H1 (cell line): ENCODE measurements at regions not wholly inside any gene's neighbourhood (a gene's known extent, or its start where the extent isn't known, plus 50 kb on each side); places are given as distances from the start of the nearest gene placed in this dataset.

Experiments used
- CTCF ChIA-PET: fragments of 300-600 bp; sonication (Branson Sonifier 250); formaldehyde crosslinking; loops from one replicate; lab custom pipeline; 2021; ENCODE audit not compliant: partially characterized antibody; lab: Charles Lee
- POLR2A ChIA-PET: fragments of 300-600 bp; sonication (Branson Sonifier 250); formaldehyde crosslinking; loops from one replicate; lab custom pipeline; 2021; ENCODE audit warnings: inconsistent platforms; ENCODE audit not compliant: partially characterized antibody; lab: Charles Lee
- DNase-seq, 2 experiments: peaks; one replicate each; pipeline versions ENCODE4 v3.0.0 to v3.0.0-alpha.2; 2010 to 2022; ENCODE audit warnings: low spot score in 2 of 2, low read depth in 1 of 2, mixed read lengths in 1 of 2
- FAIRE-seq: peaks from 2 replicates; lab custom pipeline; 2011; peaks lifted over from hg19 to GRCh38; lab: Jason Lieb, UNC
- H2AFZ ChIP-seq: 2 replicates; pipeline ENCODE4 v1.8.1; 2012; ENCODE audit warnings: low read length, inconsistent platforms
- H2AK5ac ChIP-seq: 2 replicates; pipeline ENCODE4 v1.6.1; 2013; ENCODE audit warnings: low read depth, low read length
- H2BK120ac ChIP-seq: replicated peaks from 2 replicates; pipeline ENCODE3; 2013; ENCODE audit warnings: low read depth, low read length, inconsistent platforms
- H2BK12ac ChIP-seq: 2 replicates; pipeline ENCODE4 v1.6.1; 2013; ENCODE audit warnings: low read depth, low read length
- H2BK15ac ChIP-seq: 2 replicates; pipeline ENCODE4 v1.6.1; 2013; ENCODE audit warnings: low read length
- H2BK20ac ChIP-seq: 2 replicates; pipeline ENCODE4 v1.6.1; 2013; ENCODE audit warnings: low read length
- H2BK5ac ChIP-seq: 2 replicates; pipeline ENCODE4 v1.6.1; 2013; ENCODE audit warnings: low read depth, low read length
- H3K14ac ChIP-seq: 2 replicates; pipeline ENCODE4 v1.6.1; 2013; ENCODE audit warnings: inconsistent platforms; ENCODE audit not compliant: insufficient read length
- H3K18ac ChIP-seq: 2 replicates; pipeline ENCODE4 v1.6.1; 2013; ENCODE audit warnings: low read length; ENCODE audit errors: extremely low read depth
- H3K23ac ChIP-seq: 2 replicates; pipeline ENCODE4 v1.6.1; 2013; ENCODE audit warnings: inconsistent platforms; ENCODE audit not compliant: insufficient read length
- H3K23me2 ChIP-seq: 2 replicates; pipeline ENCODE4 v1.6.1; 2013; ENCODE audit warnings: low read depth, low read length
- H3K27ac ChIP-seq: 2 replicates; pipeline ENCODE4 v1.6.1; 2011; ENCODE audit warnings: low read depth, low read length, inconsistent platforms
- H3K27me3 ChIP-seq, 4 experiments: replicated peaks in 1 of 4; 1 replicate in 1 of 4; 2 replicates in 3 of 4; pipeline versions ENCODE4 v1.6.1 to v1.8.1; 2011 to 2013; ENCODE audit warnings: low read length in 3 of 4, mild to moderate bottlenecking in 3 of 4, inconsistent platforms in 2 of 4, mixed read lengths in 2 of 4, moderate library complexity in 1 of 4; ENCODE audit not compliant: control insufficient read depth in 3 of 4, insufficient read depth in 3 of 4; ENCODE audit errors: extremely low read depth in 1 of 4
- H3K36me3 ChIP-seq, 4 experiments: 2 replicates each; pipeline versions ENCODE4 v1.6.1 to v1.8.1; 2011 to 2013; ENCODE audit warnings: mild to moderate bottlenecking in 4 of 4, low read length in 3 of 4, moderate library complexity in 2 of 4, control low read depth in 1 of 4, inconsistent platforms in 1 of 4; ENCODE audit not compliant: insufficient read depth in 4 of 4, control insufficient read depth in 2 of 4
- H3K4ac ChIP-seq: replicated peaks from 2 replicates; pipeline ENCODE3; 2013; ENCODE audit warnings: low read length, low read depth, mixed read lengths, inconsistent platforms; ENCODE audit not compliant: insufficient read length
- H3K4me1 ChIP-seq, 4 experiments: replicated peaks in 1 of 4; 1 replicate in 1 of 4; 2 replicates in 3 of 4; pipeline versions ENCODE4 v1.6.1 to v1.8.1; 2011 to 2013; ENCODE audit warnings: low read length in 3 of 4, inconsistent platforms in 2 of 4, mixed read lengths in 1 of 4; ENCODE audit not compliant: insufficient read depth in 4 of 4, control insufficient read depth in 3 of 4
- H3K4me2 ChIP-seq, 2 experiments: 2 replicates each; pipeline versions ENCODE4 v1.6.1 to v1.8.1; 2011 to 2013; ENCODE audit warnings: low read depth in 2 of 2, low read length in 2 of 2, control low read depth in 1 of 2, inconsistent platforms in 1 of 2, mild to moderate bottlenecking in 1 of 2; ENCODE audit not compliant: insufficient read depth in 1 of 2
- H3K4me3 ChIP-seq, 4 experiments: fragments of 200-600, 300-600 bp in 1 of 4; sonication (generic), shearing (Covaris generic), sonication (Bioruptor Twin) in 1 of 4; 2 replicates each; pipeline versions ENCODE4 v1.5.1 to v1.8.1; 2011 to 2016; ENCODE audit warnings: low read length in 4 of 4, low read depth in 3 of 4, control low read depth in 2 of 4, inconsistent platforms in 2 of 4, mild to moderate bottlenecking in 2 of 4, mixed read lengths in 1 of 4, moderate library complexity in 1 of 4; ENCODE audit not compliant: insufficient read depth in 2 of 4; ENCODE audit errors: extremely low read depth in 1 of 4
- H3K56ac ChIP-seq: replicated peaks from 2 replicates; pipeline ENCODE3; 2013; ENCODE audit warnings: low read depth, mild to moderate bottlenecking, mixed read lengths, low read length, inconsistent platforms; ENCODE audit not compliant: insufficient read length
- H3K79me1 ChIP-seq: 2 replicates; pipeline ENCODE4 v1.6.1; 2013; ENCODE audit warnings: low read depth, low read length, control low read depth
- H3K79me2 ChIP-seq, 2 experiments: 2 replicates each; pipeline versions ENCODE4 v1.6.1 to v1.8.1; 2012 to 2013; ENCODE audit warnings: low read length in 2 of 2, mild to moderate bottlenecking in 2 of 2, inconsistent platforms in 1 of 2; ENCODE audit not compliant: insufficient read depth in 2 of 2, control insufficient read depth in 1 of 2
- H3K9ac ChIP-seq, 4 experiments: replicated peaks in 1 of 4; 1 replicate in 1 of 4; 2 replicates in 3 of 4; pipeline versions ENCODE4 v1.6.1 to v1.8.1; 2011 to 2013; ENCODE audit warnings: low read depth in 3 of 4, low read length in 3 of 4, control low read depth in 2 of 4, mild to moderate bottlenecking in 2 of 4, moderate library complexity in 2 of 4, inconsistent platforms in 1 of 4; ENCODE audit errors: extremely low read depth in 1 of 4
- H3K9me3 ChIP-seq, 2 experiments: 2 replicates each; pipeline versions ENCODE4 v1.6.1 to v1.8.1; 2012 to 2013; ENCODE audit warnings: mild to moderate bottlenecking in 2 of 2, moderate library complexity in 2 of 2, control low read depth in 1 of 2, inconsistent platforms in 1 of 2, low read depth in 1 of 2, low read length in 1 of 2, mixed read lengths in 1 of 2; ENCODE audit not compliant: insufficient read depth in 2 of 2
- H4K20me1 ChIP-seq, 2 experiments: replicated peaks in 1 of 2; 2 replicates each; pipeline versions ENCODE3 to v1.8.1; 2011 to 2013; ENCODE audit warnings: inconsistent platforms in 2 of 2, low read length in 2 of 2, mild to moderate bottlenecking in 1 of 2; ENCODE audit not compliant: insufficient read depth in 2 of 2, control insufficient read depth in 1 of 2
- H4K5ac ChIP-seq: 2 replicates; pipeline ENCODE4 v1.6.1; 2013; ENCODE audit warnings: low read length, low read depth, mixed read lengths, inconsistent platforms; ENCODE audit not compliant: insufficient read length
- H4K8ac ChIP-seq: 2 replicates; pipeline ENCODE4 v1.8.0; 2013; ENCODE audit warnings: mild to moderate bottlenecking, moderate library complexity, low read length, inconsistent platforms; ENCODE audit not compliant: insufficient read depth; ENCODE audit errors: extremely low read depth
- H4K91ac ChIP-seq: replicated peaks from 2 replicates; pipeline ENCODE3; 2013; ENCODE audit warnings: low read length, mixed read lengths, inconsistent platforms; ENCODE audit not compliant: insufficient read length
- ATF2 ChIP-seq: IDR thresholded peaks from 2 replicates; pipeline ENCODE4 v1.6.1; 2012; ENCODE audit warnings: low read length, inconsistent platforms
- SIX5 ChIP-seq: IDR thresholded peaks from 2 replicates; pipeline ENCODE4 v1.6.1; 2011; ENCODE audit warnings: mild to moderate bottlenecking, low read depth, low read length
- SP2 ChIP-seq: IDR thresholded peaks from 2 replicates; pipeline ENCODE4 v1.6.1; 2012; ENCODE audit warnings: mild to moderate bottlenecking, low read length, inconsistent platforms
- WGBS, 2 experiments: shearing (Covaris generic) in 1 of 2; methylation state at CpG; one replicate each; pipeline versions ENCODE4 v1.1.6 to v1.1.7; 2013 to 2015; ENCODE audit warnings: low lambda C conversion rate in 2 of 2, mixed read lengths in 2 of 2, inconsistent platforms in 1 of 2, low coverage in 1 of 2, missing lambda C conversion rate in 1 of 2; ENCODE audit not compliant: insufficient replicate concordance in 2 of 2, insufficient coverage in 1 of 2, insufficient read length in 1 of 2; ENCODE audit errors: extremely low coverage in 1 of 2, missing lambda C conversion rate in 1 of 2; 5-methylcytosine and 5-hydroxymethylcytosine counted together

- no peak overlapping the region for H4K91ac ChIP-seq
- no peak overlapping the region for H3K14ac ChIP-seq
- no peak overlapping the region for H2BK120ac ChIP-seq
- H3K9me3 ChIP-seq = no peaks in the 10 kb centered on the region
- 89% methylated on average over 1 of the region's 1 CpG; no CpG with 5 or more reads in 1 of the 2 experiments for WGBS, 2 experiments
- H2BK12ac ChIP-seq = no peak overlapping the region
- H3K27ac ChIP-seq = no peak overlapping the region
- no peaks in the 10 kb centered on the region for H4K20me1 ChIP-seq
- no peak overlapping the region for H4K5ac ChIP-seq
- no peaks in the 10 kb centered on the region for H3K27me3 ChIP-seq
- no peaks in the 10 kb centered on the region; the same call in 1 of the 2 replicates for H3K23me2 ChIP-seq
- H2BK5ac ChIP-seq = no peak overlapping the region
- H3K79me2 ChIP-seq = no peaks in the 10 kb centered on the region
- ChIA-PET CTCF (interaction anchor here (1.3 to 1.9 kb wide), 2 partner anchors 9 to 14 kb away, joined by 4 to 8 read pairs; no protein-coding TSS in a partner anchor), POLR2A (no interaction called here)
- no peak overlapping the region for H3K4me3 ChIP-seq
- H3K4me1 ChIP-seq = no peaks in the 10 kb centered on the region
- no peak overlapping the region for H3K4ac ChIP-seq
- no peak overlapping the region for H3K23ac ChIP-seq
- FAIRE-seq (no peak), DNase-seq (no peak)
- no peaks in the 10 kb centered on the region for H3K36me3 ChIP-seq
- H3K4me2 ChIP-seq = no peak overlapping the region
- H3K18ac ChIP-seq = no peak overlapping the region
- no peak overlapping the region for H2BK20ac ChIP-seq
- no peak overlapping the region for H3K56ac ChIP-seq
- no peak overlapping the region for H2AK5ac ChIP-seq
- H2BK15ac ChIP-seq = no peak overlapping the region
- no peak overlapping the region for H4K8ac ChIP-seq
- H3K79me1 ChIP-seq = no peaks in the 10 kb centered on the region
- no peak overlapping the region for H2AFZ ChIP-seq
- H3K9ac ChIP-seq = no peak overlapping the region
- TF ChIP-seq SP2 (no peak), SIX5 (no peak), ATF2 (no peak)
Observed at GRCh38 chr3:74281705-74282104, 332.8 kb downstream of the CNTN3 start.
